HL-60 (cell line): ENCODE measurements at regions not wholly inside any gene's neighbourhood (a gene's known extent, or its start where the extent isn't known, plus 50 kb on each side); places are given as distances from the start of the nearest gene placed in this dataset.

Experiments
- CTCF ChIP-seq: IDR thresholded peaks from one replicate; pipeline ENCODE4 v1.5.1; 2011; ENCODE audit warnings: low read length, control low read depth, inconsistent platforms; ENCODE audit not compliant: insufficient read depth
- POLR2AphosphoS5 ChIP-seq: IDR thresholded peaks from 2 replicates; pipeline ENCODE4 v1.6.1; 2012; ENCODE audit warnings: low read depth
- REST ChIP-seq: IDR thresholded peaks from 2 replicates; pipeline ENCODE4 v1.6.1; 2012; ENCODE audit warnings: low read depth; ENCODE audit not compliant: insufficient replicate concordance

GRCh38 chr3:28139288-28139687, 102.1 kb upstream of the CMC1 start:
- no peak for TF ChIP-seq CTCF
- no peak for TF ChIP-seq POLR2AphosphoS5
- no peak for TF ChIP-seq REST
